C4-2B (cell line): ENCODE measurements at regions not wholly inside any gene's neighbourhood (a gene's known extent, or its start where the extent isn't known, plus 50 kb on each side); places are given as distances from the start of the nearest gene placed in this dataset.

Experiments
- ZFX ChIP-seq: fragments of 450-650 bp; IDR thresholded peaks from 2 replicates; pipeline ENCODE4 v1.6.1; 2017
- TF ChIP-seq, protein P1 (sequence below): fragments of 450-650 bp; conservative IDR thresholded peaks from 2 replicates; pipeline ENCODE4 v1.5.1; 2017; ENCODE audit warnings: mild to moderate bottlenecking

DNA sequence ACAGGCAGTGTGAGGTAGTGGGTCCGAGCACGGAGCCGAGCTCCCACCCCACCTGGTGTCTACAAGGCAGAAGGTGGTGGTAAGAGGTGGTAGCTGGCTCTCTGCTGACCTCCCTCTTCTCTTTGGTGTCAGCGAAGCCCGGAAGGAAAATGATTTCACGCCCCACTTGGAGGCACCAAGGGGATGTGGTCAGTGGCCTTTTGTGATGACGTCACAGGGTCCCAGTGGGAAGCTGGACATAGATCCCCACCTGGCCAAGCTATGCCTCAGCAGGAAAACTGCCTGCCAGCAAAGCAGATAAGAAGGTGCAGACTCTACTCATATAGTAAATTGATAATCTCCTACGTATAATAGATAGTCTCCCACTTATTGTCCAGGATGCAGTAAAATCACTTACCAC lies 183.7 kb upstream of the ALKAL2 start:
- TF ChIP-seq ZFX: no peak
- TF ChIP-seq, protein P1, sequence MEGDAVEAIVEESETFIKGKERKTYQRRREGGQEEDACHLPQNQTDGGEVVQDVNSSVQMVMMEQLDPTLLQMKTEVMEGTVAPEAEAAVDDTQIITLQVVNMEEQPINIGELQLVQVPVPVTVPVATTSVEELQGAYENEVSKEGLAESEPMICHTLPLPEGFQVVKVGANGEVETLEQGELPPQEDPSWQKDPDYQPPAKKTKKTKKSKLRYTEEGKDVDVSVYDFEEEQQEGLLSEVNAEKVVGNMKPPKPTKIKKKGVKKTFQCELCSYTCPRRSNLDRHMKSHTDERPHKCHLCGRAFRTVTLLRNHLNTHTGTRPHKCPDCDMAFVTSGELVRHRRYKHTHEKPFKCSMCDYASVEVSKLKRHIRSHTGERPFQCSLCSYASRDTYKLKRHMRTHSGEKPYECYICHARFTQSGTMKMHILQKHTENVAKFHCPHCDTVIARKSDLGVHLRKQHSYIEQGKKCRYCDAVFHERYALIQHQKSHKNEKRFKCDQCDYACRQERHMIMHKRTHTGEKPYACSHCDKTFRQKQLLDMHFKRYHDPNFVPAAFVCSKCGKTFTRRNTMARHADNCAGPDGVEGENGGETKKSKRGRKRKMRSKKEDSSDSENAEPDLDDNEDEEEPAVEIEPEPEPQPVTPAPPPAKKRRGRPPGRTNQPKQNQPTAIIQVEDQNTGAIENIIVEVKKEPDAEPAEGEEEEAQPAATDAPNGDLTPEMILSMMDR: no peak
